ENCODE measurements at regions not wholly inside any gene's neighbourhood (a gene's known extent, or its start where the extent isn't known, plus 50 kb on each side); places are given as distances from the start of the nearest gene placed in this dataset.

DNA sequence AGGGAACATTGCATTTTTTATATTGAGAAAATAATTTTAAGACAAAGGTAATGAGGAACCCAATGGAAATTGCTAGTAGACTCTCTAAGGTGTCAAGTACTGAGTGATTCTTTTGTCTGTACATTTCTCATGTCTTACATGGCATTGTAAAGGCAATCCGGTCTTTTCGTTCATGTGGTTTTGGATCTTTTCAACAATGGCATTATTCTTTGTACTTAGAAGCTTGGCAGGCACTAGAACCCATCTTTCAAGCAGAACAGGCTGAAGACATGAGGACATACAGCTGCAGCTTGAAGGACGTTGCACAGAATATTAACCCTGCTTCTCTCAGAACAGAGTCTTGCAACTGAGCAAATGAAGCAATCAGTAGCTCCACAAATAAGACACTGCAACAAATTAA lies 231.5 kb upstream of the ZFHX3 start:
- no peaks in the 10 kb centered on the region for H3K27me3 ChIP-seq
- H3K4me3 ChIP-seq = no peak overlapping the region
- no peaks in the 10 kb centered on the region for H3K4me1 ChIP-seq
- no peak for DNase-seq
- no peaks in the 10 kb centered on the region for H3K36me3 ChIP-seq
- H3K9me3 ChIP-seq = no peaks in the 10 kb centered on the region
- TF ChIP-seq, protein P1, sequence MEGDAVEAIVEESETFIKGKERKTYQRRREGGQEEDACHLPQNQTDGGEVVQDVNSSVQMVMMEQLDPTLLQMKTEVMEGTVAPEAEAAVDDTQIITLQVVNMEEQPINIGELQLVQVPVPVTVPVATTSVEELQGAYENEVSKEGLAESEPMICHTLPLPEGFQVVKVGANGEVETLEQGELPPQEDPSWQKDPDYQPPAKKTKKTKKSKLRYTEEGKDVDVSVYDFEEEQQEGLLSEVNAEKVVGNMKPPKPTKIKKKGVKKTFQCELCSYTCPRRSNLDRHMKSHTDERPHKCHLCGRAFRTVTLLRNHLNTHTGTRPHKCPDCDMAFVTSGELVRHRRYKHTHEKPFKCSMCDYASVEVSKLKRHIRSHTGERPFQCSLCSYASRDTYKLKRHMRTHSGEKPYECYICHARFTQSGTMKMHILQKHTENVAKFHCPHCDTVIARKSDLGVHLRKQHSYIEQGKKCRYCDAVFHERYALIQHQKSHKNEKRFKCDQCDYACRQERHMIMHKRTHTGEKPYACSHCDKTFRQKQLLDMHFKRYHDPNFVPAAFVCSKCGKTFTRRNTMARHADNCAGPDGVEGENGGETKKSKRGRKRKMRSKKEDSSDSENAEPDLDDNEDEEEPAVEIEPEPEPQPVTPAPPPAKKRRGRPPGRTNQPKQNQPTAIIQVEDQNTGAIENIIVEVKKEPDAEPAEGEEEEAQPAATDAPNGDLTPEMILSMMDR (IDR thresholded peaks at IDR 0.05) = no peak
- TF ChIP-seq POLR2A (IDR thresholded peaks at IDR 0.05) = no peak
- no peak overlapping the region for H3K27ac ChIP-seq

DNA sequence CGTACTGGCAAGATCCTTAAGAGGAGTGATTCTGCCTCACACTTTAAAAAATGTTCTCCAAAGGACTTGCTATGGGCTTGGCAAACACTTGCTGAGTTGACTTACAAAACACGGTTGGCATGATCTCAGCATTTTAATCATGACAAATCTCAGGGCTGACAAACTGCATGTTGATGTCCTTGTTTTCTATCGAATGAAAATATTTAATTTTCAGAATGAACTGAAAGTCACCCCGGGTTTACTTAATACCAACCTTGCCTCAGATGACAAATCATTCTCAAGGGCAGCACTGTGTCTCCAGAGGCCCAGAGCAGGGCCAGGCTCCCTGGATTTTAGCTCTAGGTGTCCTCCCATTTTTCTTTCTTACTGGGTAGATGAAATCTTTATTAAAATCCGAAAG lies 229.1 kb upstream of the ZFHX3 start:
- Histone ChIP-seq H3K27me3 (no peaks in the 10 kb centered on the region), H3K9me3 (no peaks in the 10 kb centered on the region), H3K27ac (no peak overlapping the region), H3K4me3 (no peak overlapping the region), H3K4me1 (no peaks in the 10 kb centered on the region), H3K36me3 (no peaks in the 10 kb centered on the region)
- no peak for DNase-seq
- no peak for TF ChIP-seq POLR2A (IDR thresholded peaks at IDR 0.05)
- TF ChIP-seq, protein P1 (IDR thresholded peaks at IDR 0.05) = no peak

DNA sequence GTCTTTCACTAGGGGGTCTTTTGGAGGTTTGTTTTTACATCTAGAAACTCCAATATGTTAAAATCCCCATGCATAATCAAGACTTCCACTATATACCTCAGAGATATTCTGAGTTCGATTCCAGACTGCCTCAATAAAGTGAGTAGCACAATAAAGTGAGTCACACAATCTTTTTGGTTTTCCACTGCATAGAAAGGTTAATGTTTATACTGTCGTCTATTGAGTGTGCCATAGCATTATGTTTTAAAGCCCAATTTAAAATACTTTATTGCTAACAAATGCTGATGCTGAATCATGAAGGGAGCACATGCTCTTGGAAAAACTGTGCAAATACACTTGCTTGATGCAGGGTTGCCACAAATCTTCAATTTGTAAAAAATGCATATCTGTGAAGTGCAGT lies 227.5 kb upstream of the ZFHX3 start:
- no peak overlapping the region for H3K27ac ChIP-seq
- H3K36me3 ChIP-seq = no peaks in the 10 kb centered on the region
- no peaks in the 10 kb centered on the region for H3K4me1 ChIP-seq
- H3K9me3 ChIP-seq = no peaks in the 10 kb centered on the region
- DNase-seq = no peak
- no peak overlapping the region for H3K4me3 ChIP-seq
- H3K27me3 ChIP-seq = no peaks in the 10 kb centered on the region
- no peak for TF ChIP-seq POLR2A (IDR thresholded peaks at IDR 0.05)
- TF ChIP-seq, protein P1 (IDR thresholded peaks at IDR 0.05) = no peak

DNA sequence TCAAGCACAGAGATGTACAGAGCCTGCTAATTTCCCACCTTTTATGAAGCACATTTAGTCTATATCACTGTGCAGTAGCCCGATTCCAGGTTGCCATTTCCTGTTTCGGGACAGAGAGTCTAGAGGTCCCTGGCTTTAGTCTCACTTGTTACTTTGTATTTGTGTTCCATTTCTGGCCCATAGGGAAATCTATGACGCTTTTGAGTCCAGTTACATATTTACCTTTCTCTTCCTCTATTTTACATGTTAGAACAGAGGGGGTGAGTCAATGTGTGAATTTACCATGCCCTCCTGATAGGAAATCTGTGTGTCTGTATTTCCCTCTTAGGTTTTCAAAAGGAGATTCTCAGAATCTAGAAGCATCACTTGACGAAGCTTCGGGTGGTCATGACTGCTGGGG lies 227.1 kb upstream of the ZFHX3 start:
- H3K27ac ChIP-seq = no peak overlapping the region
- TF ChIP-seq, protein P1 (IDR thresholded peaks at IDR 0.05) = no peak

DNA sequence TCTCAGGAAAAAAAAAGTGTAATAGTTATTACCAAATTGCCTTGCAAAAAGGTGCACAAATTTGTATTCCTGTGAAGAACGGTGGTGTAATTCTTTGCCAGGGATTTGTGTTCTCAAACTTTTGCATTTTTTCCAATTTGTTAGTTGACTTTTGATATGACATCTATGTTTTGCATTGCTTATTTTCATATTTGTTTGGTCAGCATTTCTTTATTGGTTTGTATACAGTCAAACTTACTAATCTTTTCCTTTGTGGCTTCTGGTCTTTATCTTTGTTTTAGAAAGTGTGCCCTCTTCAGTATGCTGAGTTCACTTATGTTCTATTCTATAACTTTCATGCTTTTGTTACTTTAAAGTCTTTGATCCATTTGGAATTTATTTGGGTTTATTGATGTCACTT lies 226.2 kb upstream of the ZFHX3 start:
- no peaks in the 10 kb centered on the region for H3K4me1 ChIP-seq
- no peaks in the 10 kb centered on the region for H3K9me3 ChIP-seq
- H3K27me3 ChIP-seq = no peaks in the 10 kb centered on the region
- no peak overlapping the region for H3K4me3 ChIP-seq
- H3K36me3 ChIP-seq = no peaks in the 10 kb centered on the region
- H3K27ac ChIP-seq = no peak overlapping the region
- no peak for TF ChIP-seq POLR2A (IDR thresholded peaks at IDR 0.05)
- TF ChIP-seq, protein P1 (IDR thresholded peaks at IDR 0.05) = no peak
- no peak for DNase-seq

More for the DNA sequence above, 227.1 kb upstream of the ZFHX3 start:
- H3K9me3 ChIP-seq = no peaks in the 10 kb centered on the region
- H3K4me3 ChIP-seq = no peak overlapping the region
- DNase-seq = no peak
- no peaks in the 10 kb centered on the region for H3K27me3 ChIP-seq
- H3K36me3 ChIP-seq = no peaks in the 10 kb centered on the region
- H3K4me1 ChIP-seq = no peaks in the 10 kb centered on the region

DNA sequence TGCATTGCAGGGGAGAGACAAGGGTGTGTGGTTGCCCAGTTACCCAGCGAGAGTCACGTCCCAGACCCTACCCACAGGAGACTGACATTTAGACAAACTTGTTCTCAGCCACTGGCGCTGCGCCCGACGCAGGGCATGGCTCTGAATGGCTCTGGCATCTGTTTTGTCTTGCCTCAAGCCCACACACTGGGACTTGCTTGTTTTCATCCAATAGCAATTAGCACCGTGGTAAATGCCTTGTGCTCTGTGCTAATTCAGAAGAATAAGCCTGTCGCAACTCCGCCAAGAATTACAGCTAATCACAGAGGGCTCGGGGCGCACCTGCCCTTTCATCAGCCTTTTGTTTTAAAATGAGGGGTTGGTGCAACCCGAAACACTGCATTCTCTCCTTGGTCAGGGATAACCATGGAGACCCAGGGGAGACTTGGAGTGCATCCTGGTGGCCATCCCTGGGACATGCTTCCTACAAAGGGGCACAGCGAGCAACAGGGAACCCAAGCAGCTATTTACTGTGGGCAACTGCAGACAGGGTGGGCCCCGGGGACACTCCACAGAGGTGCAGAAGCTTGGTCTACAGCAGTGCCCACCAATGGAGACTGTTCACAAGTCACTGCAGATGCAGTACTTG lies 220.6 kb upstream of the ZFHX3 start:
- no peaks in the 10 kb centered on the region for H3K9me3 ChIP-seq
- no peak overlapping the region for H3K4me3 ChIP-seq
- no peak overlapping the region for H3K27ac ChIP-seq
- DNase-seq = no peak
- no peaks in the 10 kb centered on the region for H3K27me3 ChIP-seq
- no peaks in the 10 kb centered on the region for H3K36me3 ChIP-seq
- H3K4me1 ChIP-seq = no peaks in the 10 kb centered on the region
- TF ChIP-seq, protein P1 (IDR thresholded peaks at IDR 0.05) = no peak
- TF ChIP-seq POLR2A (IDR thresholded peaks at IDR 0.05) = no peak
